ENCODE measurements at regions not wholly inside any gene's neighbourhood (a gene's known extent, or its start where the extent isn't known, plus 50 kb on each side); places are given as distances from the start of the nearest gene placed in this dataset.
A peak's percentile ranks its signal among the peaks of the same experiment; 100 is the strongest.

DNA sequence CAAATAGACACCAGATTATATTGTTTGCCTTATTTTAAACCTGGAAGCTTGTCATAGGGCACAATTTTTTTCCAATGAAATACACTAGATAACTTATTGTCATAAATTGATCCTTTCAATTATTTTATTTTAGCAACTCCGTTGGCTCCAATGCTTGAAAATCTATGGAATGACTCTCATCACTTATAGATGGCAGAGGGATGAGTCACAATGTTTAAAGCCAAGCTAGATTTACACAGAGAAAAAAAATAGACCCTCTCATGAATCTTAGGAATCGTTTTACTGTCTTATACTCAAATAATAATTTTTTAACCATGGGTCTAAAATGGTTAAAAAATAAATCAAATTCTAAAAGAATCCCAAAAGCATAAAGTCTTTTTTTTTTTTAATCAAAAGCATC is 1276.6 kb upstream of the FLRT2 start:
- H3K9me3 Mint-ChIP-seq, result no peaks in the 10 kb centered on the region
- peaks cover 15% of the 10 kb centered on the region; the same call in 1 of the 2 replicates for H3K4me1 ChIP-seq (ENCODE audit: insufficient read depth)
- DNase-seq (ENCODE audit: low spot score), result no peak
- TF ChIP-seq CREB1 (CRISPR knock-in tag; IDR thresholded peaks at IDR 0.05; ENCODE audit: low read depth) (no peak), STAT1 (IDR thresholded peaks at IDR 0.05; ENCODE audit: unreplicated experiment) (no peak), REST (IDR thresholded peaks at IDR 0.05; ENCODE audit: unreplicated experiment) (no peak), ZNF114 (CRISPR knock-in tag; IDR thresholded peaks at IDR 0.05) (no peak), JUNB (IDR thresholded peaks at IDR 0.05; ENCODE audit: unreplicated experiment) (no peak)
- peaks cover 19% of the 10 kb centered on the region for H3K4me1 Mint-ChIP-seq
- H3K27me3 ChIP-seq (ENCODE audit: insufficient read depth), result no peaks in the 10 kb centered on the region
- no peak overlapping the region for H3K4me3 ChIP-seq
- no peaks in the 10 kb centered on the region for H3K9me2 ChIP-seq (ENCODE audit: insufficient read depth)
- H3K4me2 ChIP-seq, result no peak overlapping the region
- no peak overlapping the region for H2AFZ ChIP-seq
- H3K36me3 Mint-ChIP-seq (ENCODE audit: low read depth), result no peaks in the 10 kb centered on the region
- no peaks in the 10 kb centered on the region for H3K36me3 ChIP-seq (ENCODE audit: insufficient read depth)
- no peak for ATAC-seq
- no peak overlapping the region for H3K27ac Mint-ChIP-seq
- H3F3A ChIP-seq (replicated peaks; ENCODE audit: low read depth), result no peaks in the 10 kb centered on the region
- no peaks in the 10 kb centered on the region for H3K27me3 Mint-ChIP-seq (ENCODE audit: insufficient read depth, low read depth, poor library complexity)
- H4K20me1 ChIP-seq (replicated peaks; ENCODE audit: insufficient read depth), result no peaks in the 10 kb centered on the region
- H3K4me3 Mint-ChIP-seq, result no peak overlapping the region
- H3K27ac ChIP-seq (ENCODE audit: low read depth), result no peak overlapping the region
- no peaks in the 10 kb centered on the region for H3K79me2 ChIP-seq (replicated peaks; ENCODE audit: insufficient read depth)

GRCh38 chr14:84254290-84254689 is 1275.7 kb upstream of the FLRT2 start:
- peaks cover 19% of the 10 kb centered on the region for H3K4me1 Mint-ChIP-seq
- Histone ChIP-seq H2AFZ (peak overlapping the region; percentile 30), H3K9me2 (ENCODE audit: insufficient read depth) (no peaks in the 10 kb centered on the region), H3K4me1 (ENCODE audit: insufficient read depth) (peaks cover 15% of the 10 kb centered on the region; the same call in 1 of the 2 replicates), H3F3A (replicated peaks; ENCODE audit: low read depth) (no peaks in the 10 kb centered on the region), H3K4me2 (0 out of 2 replicates have a peak overlapping the region, but pooled peaks have one; percentile 13), H4K20me1 (replicated peaks; ENCODE audit: insufficient read depth) (no peaks in the 10 kb centered on the region), H3K27me3 (ENCODE audit: insufficient read depth) (no peaks in the 10 kb centered on the region), H3K79me2 (replicated peaks; ENCODE audit: insufficient read depth) (no peaks in the 10 kb centered on the region), H3K36me3 (ENCODE audit: insufficient read depth) (no peaks in the 10 kb centered on the region), H3K4me3 (no peak overlapping the region), H3K27ac (ENCODE audit: low read depth) (no peak overlapping the region; the same call in 1 of the 2 replicates)
- H3K9me3 Mint-ChIP-seq, result no peaks in the 10 kb centered on the region
- H3K4me3 Mint-ChIP-seq, result no peak overlapping the region
- DNase-seq (ENCODE audit: low spot score) (peak; percentile 34), ATAC-seq (peak; percentile 75)
- H3K27me3 Mint-ChIP-seq (ENCODE audit: insufficient read depth, low read depth, poor library complexity), result no peaks in the 10 kb centered on the region
- TF ChIP-seq ZNF114 (CRISPR knock-in tag; IDR thresholded peaks at IDR 0.05) (no peak), EZH2 (IDR thresholded peaks at IDR 0.05; ENCODE audit: low read depth, unreplicated experiment) (no peak), REST (IDR thresholded peaks at IDR 0.05; ENCODE audit: unreplicated experiment) (no peak), NANOG (IDR thresholded peaks at IDR 0.05; ENCODE audit: borderline replicate concordance) (no peak), JUNB (IDR thresholded peaks at IDR 0.05; ENCODE audit: unreplicated experiment) (no peak), ETS1 (IDR thresholded peaks at IDR 0.05) (no peak), STAT1 (IDR thresholded peaks at IDR 0.05; ENCODE audit: unreplicated experiment) (no peak)
- H3K27ac Mint-ChIP-seq, result peak overlapping the region; percentile 17; the same call in 1 of the 2 replicates
- no peaks in the 10 kb centered on the region for H3K36me3 Mint-ChIP-seq (ENCODE audit: low read depth)

All from GM23338 (cell line).